OCI-LY1 (cell line): ENCODE measurements at regions not wholly inside any gene's neighbourhood (a gene's known extent, or its start where the extent isn't known, plus 50 kb on each side); places are given as distances from the start of the nearest gene placed in this dataset.
A peak's percentile ranks its signal among the peaks of the same experiment; 100 is the strongest.

Experiments used
- H2AFZ ChIP-seq: fragments of 200-600 bp; sonication (generic), shearing (Covaris generic); 2 replicates; pipeline ENCODE4 v1.6.0; 2014; ENCODE audit warnings: antibody characterized with exemption, mild to moderate bottlenecking, low read length
- H3F3A ChIP-seq: fragments of 200-600 bp; sonication (generic), shearing (Covaris generic); 2 replicates; pipeline ENCODE4 v1.6.0; 2014; ENCODE audit warnings: mild to moderate bottlenecking, antibody characterized with exemption, low read length, moderate library complexity; ENCODE audit not compliant: insufficient read depth
- H3K27ac ChIP-seq: fragments of 200-600 bp; sonication (generic); 2 replicates; pipeline ENCODE4 v1.5.1; 2014; ENCODE audit warnings: low read length, mixed run types, mild to moderate bottlenecking, low read depth; ENCODE audit not compliant: poor library complexity, severe bottlenecking
- H3K27me3 ChIP-seq: fragments of 200-600 bp; sonication (generic); 2 replicates; pipeline ENCODE4 v1.6.0; 2014; ENCODE audit warnings: antibody characterized with exemption, mild to moderate bottlenecking, low read length, moderate library complexity; ENCODE audit not compliant: insufficient read depth
- H3K36me3 ChIP-seq: fragments of 200-600 bp; sonication (generic); 2 replicates; pipeline ENCODE4 v1.6.1; 2014; ENCODE audit warnings: mild to moderate bottlenecking, antibody characterized with exemption, low read length, moderate library complexity, mixed read lengths; ENCODE audit not compliant: insufficient read depth
- H3K4me1 ChIP-seq: fragments of 200-600 bp; sonication (generic); 2 replicates; pipeline ENCODE4 v1.5.1; 2014; ENCODE audit warnings: mild to moderate bottlenecking, low read length, moderate library complexity; ENCODE audit not compliant: insufficient read depth, severe bottlenecking
- H3K4me2 ChIP-seq: fragments of 200-600 bp; sonication (generic), shearing (Covaris generic); 2 replicates; pipeline ENCODE4 v1.6.1; 2014; ENCODE audit warnings: low read length
- H3K4me3 ChIP-seq: fragments of 200-600 bp; sonication (generic); 2 replicates; pipeline ENCODE4 v1.5.1; 2014; ENCODE audit warnings: low read length, low read depth, mild to moderate bottlenecking, mixed read lengths; ENCODE audit not compliant: poor library complexity, severe bottlenecking
- H3K79me2 ChIP-seq: fragments of 200-600 bp; shearing (Covaris generic); 2 replicates; pipeline ENCODE4 v1.6.1; 2016; ENCODE audit warnings: mixed run types, low read length, mixed read lengths; ENCODE audit not compliant: insufficient read depth
- H3K9ac ChIP-seq: fragments of 200-600 bp; sonication (generic), shearing (Covaris generic); 2 replicates; pipeline ENCODE4 v1.6.1; 2014; ENCODE audit warnings: mild to moderate bottlenecking, low read length, mixed read lengths
- H3K9me2 ChIP-seq: fragments of 200-600 bp; sonication (generic), shearing (Covaris generic); 2 replicates; pipeline ENCODE4 v1.6.1; 2014; ENCODE audit warnings: low read depth, mild to moderate bottlenecking, low read length, mixed read lengths
- H3K9me3 ChIP-seq: fragments of 200-600 bp; shearing (Covaris generic); 2 replicates; pipeline ENCODE4 v1.6.1; 2014; ENCODE audit warnings: low read length, mixed read lengths
- H4K20me1 ChIP-seq: fragments of 200-600 bp; sonication (generic), shearing (Covaris generic); 2 replicates; pipeline ENCODE4 v1.6.0; 2016; ENCODE audit warnings: mild to moderate bottlenecking, low read length; ENCODE audit not compliant: insufficient read depth
- CTCF ChIP-seq: fragments of 200-600 bp; sonication (generic), shearing (Covaris generic); IDR thresholded peaks from 2 replicates; pipeline ENCODE4 v1.5.1; 2017; ENCODE audit warnings: mild to moderate bottlenecking, antibody characterized with exemption, low read length, moderate library complexity, mixed read lengths
- EZH2 ChIP-seq: fragments of 200-600 bp; sonication (generic), shearing (Covaris generic); IDR thresholded peaks from 2 replicates; pipeline ENCODE4 v1.8.0; 2017; ENCODE audit warnings: borderline replicate concordance, mixed run types, mild to moderate bottlenecking, antibody characterized with exemption, low read length, moderate library complexity, mixed read lengths

- Histone ChIP-seq H3K27me3 (no peaks in the 10 kb centered on the region), H3K79me2 (no peaks in the 10 kb centered on the region), H3K9me3 (peaks cover 4% of the 10 kb centered on the region), H3K4me3 (no peak overlapping the region), H3K4me2 (no peak overlapping the region), H3F3A (no peaks in the 10 kb centered on the region), H4K20me1 (no peaks in the 10 kb centered on the region), H3K36me3 (no peaks in the 10 kb centered on the region), H3K9me2 (no peaks in the 10 kb centered on the region), H3K27ac (no peak overlapping the region), H2AFZ (peak overlapping the region; percentile 86; the same call in 1 of the 2 replicates), H3K9ac (no peak overlapping the region), H3K4me1 (peaks cover 20% of the 10 kb centered on the region)
- TF ChIP-seq CTCF (no peak), EZH2 (no peak)
Observed at GRCh38 chr6:106913111-106913510, 61.4 kb downstream of the CD24 start.

- Histone ChIP-seq H3F3A (no peaks in the 10 kb centered on the region), H2AFZ (no peak overlapping the region), H3K4me1 (peaks cover 20% of the 10 kb centered on the region), H3K4me3 (no peak overlapping the region), H4K20me1 (no peaks in the 10 kb centered on the region), H3K9ac (no peak overlapping the region), H3K36me3 (no peaks in the 10 kb centered on the region), H3K9me2 (no peaks in the 10 kb centered on the region), H3K27ac (no peak overlapping the region), H3K79me2 (no peaks in the 10 kb centered on the region), H3K27me3 (no peaks in the 10 kb centered on the region), H3K9me3 (peaks cover 4% of the 10 kb centered on the region), H3K4me2 (no peak overlapping the region)
- no peak for TF ChIP-seq EZH2
- no peak for TF ChIP-seq CTCF
Observed at GRCh38 chr6:106912091-106912490, 62.4 kb downstream of the CD24 start.

- H3K36me3 ChIP-seq = no peaks in the 10 kb centered on the region
- H3K9me3 ChIP-seq = peaks cover 4% of the 10 kb centered on the region
- TF ChIP-seq CTCF = no peak
- TF ChIP-seq EZH2 = no peak
- H3K4me2 ChIP-seq = no peak overlapping the region
- H3K9ac ChIP-seq = no peak overlapping the region
- H3K79me2 ChIP-seq = no peaks in the 10 kb centered on the region
- no peak overlapping the region for H2AFZ ChIP-seq
- H3K4me1 ChIP-seq = peaks cover 20% of the 10 kb centered on the region
- H4K20me1 ChIP-seq = no peaks in the 10 kb centered on the region
- H3K4me3 ChIP-seq = no peak overlapping the region
- no peaks in the 10 kb centered on the region for H3K9me2 ChIP-seq
- H3F3A ChIP-seq = no peaks in the 10 kb centered on the region
- no peak overlapping the region for H3K27ac ChIP-seq
- H3K27me3 ChIP-seq = no peaks in the 10 kb centered on the region
Observed at GRCh38 chr6:106910999-106911949, 63.3 kb downstream of the CD24 start.
